Gastroesophageal sphincter (tissue), 3 donors: ENCODE measurements at regions not wholly inside any gene's neighbourhood (a gene's known extent, or its start where the extent isn't known, plus 50 kb on each side); places are given as distances from the start of the nearest gene placed in this dataset.

ENCODE experiments used
- EP300 ChIP-seq: sonication (generic); formaldehyde crosslinking; IDR thresholded peaks from one replicate; pipeline ENCODE4 v1.6.1; 2017; ENCODE audit warnings: antibody characterized with exemption, mild to moderate bottlenecking
- POLR2AphosphoS5 ChIP-seq: sonication (generic); formaldehyde crosslinking; IDR thresholded peaks from one replicate; pipeline ENCODE4 v1.6.1; 2017; ENCODE audit warnings: antibody characterized with exemption
- TF ChIP-seq, protein P1 (sequence below), 4 experiments: fragments of 200-600 bp in 2 of 4; fragments of 450-650 bp in 2 of 4; sonication (generic) in 1 of 4; IDR thresholded peaks; one replicate each; pipeline ENCODE4 v1.5.1; 2017 to 2019; ENCODE audit warnings: antibody characterized with exemption in 4 of 4, mild to moderate bottlenecking in 2 of 4, moderate library complexity in 2 of 4

- TF ChIP-seq, protein P1, sequence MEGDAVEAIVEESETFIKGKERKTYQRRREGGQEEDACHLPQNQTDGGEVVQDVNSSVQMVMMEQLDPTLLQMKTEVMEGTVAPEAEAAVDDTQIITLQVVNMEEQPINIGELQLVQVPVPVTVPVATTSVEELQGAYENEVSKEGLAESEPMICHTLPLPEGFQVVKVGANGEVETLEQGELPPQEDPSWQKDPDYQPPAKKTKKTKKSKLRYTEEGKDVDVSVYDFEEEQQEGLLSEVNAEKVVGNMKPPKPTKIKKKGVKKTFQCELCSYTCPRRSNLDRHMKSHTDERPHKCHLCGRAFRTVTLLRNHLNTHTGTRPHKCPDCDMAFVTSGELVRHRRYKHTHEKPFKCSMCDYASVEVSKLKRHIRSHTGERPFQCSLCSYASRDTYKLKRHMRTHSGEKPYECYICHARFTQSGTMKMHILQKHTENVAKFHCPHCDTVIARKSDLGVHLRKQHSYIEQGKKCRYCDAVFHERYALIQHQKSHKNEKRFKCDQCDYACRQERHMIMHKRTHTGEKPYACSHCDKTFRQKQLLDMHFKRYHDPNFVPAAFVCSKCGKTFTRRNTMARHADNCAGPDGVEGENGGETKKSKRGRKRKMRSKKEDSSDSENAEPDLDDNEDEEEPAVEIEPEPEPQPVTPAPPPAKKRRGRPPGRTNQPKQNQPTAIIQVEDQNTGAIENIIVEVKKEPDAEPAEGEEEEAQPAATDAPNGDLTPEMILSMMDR (IDR thresholded peaks at IDR 0.05): no peak
- no peak for TF ChIP-seq POLR2AphosphoS5
- TF ChIP-seq EP300: no peak
Measured at GRCh38 chr10:107498983-107499382, 334.5 kb upstream of the SORCS1 start.
